ENCODE measurements at regions not wholly inside any gene's neighbourhood (a gene's known extent, or its start where the extent isn't known, plus 50 kb on each side); places are given as distances from the start of the nearest gene placed in this dataset.

DNA sequence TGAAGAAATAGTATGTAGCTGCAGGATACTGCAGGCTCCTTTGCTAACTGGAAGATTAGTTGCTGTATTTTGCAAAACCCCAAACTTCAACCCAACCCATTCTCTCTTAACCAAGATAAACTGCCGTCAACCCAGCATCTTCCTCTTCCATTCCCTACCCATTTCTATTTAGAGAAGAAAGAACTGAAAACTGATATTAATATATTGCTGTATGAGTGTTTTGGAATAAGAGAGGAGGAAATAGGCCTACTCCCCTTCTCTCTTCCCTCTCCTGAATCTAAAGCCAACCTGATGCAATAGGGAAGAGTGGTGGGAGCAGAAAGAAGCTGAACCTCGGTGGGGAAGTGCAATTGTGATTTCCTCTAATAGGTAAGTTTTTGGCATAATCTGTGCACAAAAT is 83.7 kb downstream of the TMEM215 start:
- TF ChIP-seq FOXA1 (IDR thresholded peaks at IDR 0.05) (no peak), SP1 (IDR thresholded peaks at IDR 0.05) (no peak), ZNF384 (IDR thresholded peaks at IDR 0.05) (no peak), FOXM1 (IDR thresholded peaks at IDR 0.05; ENCODE audit: borderline replicate concordance) (no peak), BHLHE40 (IDR thresholded peaks at IDR 0.05; ENCODE audit: borderline replicate concordance) (no peak), TARDBP (IDR thresholded peaks at IDR 0.05) (no peak), HDGF (IDR thresholded peaks at IDR 0.05; ENCODE audit: borderline replicate concordance) (no peak), SUZ12 (IDR thresholded peaks at IDR 0.05) (no peak)
